NCI-H524 (cell line): ENCODE measurements at regions not wholly inside any gene's neighbourhood (a gene's known extent, or its start where the extent isn't known, plus 50 kb on each side); places are given as distances from the start of the nearest gene placed in this dataset.

ENCODE experiments used
- DNase-seq, 2 experiments: peaks; one replicate each; lab custom pipeline; 2025; lab: John Stamatoyannopoulos, UW

DNA sequence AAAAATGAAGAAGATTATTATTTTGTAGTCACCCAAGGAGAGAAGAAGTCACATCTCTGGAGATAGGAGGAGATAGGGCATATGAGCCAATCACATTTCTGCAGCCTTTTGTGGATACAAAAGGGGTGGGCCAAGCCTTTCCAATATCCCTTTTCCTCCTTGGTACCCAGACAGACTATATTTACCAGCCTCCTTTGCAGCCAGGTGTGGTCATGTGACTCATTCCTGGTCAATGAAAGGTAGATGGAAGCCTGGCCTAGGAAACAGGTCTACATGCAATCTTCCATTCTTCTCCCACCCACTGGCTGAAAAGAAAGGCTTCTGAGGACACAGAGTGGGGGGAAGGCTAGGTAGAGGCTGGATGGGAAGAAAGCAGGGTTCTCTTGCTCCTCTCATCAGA is 58.1 kb upstream of the ERG start:
- DNase-seq: no peak

DNA sequence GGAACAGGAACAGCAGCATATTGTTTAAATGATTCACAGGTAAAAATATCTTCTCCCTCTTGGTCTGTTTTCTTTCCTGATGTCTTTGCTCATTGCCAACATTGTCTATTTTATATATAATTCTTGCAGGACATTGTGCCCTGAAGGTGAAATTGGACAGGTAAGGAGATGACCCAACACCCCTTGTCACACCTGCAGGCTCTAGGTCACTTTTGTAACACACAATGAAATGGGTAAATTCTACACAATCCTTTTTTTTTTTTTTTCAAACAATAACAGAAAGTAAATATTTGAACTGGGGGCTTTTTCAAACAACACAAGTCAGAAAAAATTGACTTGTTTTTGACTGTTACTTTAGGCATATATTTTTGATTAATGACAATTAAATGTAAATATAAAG is 62.9 kb upstream of the ERG start:
- no peak for DNase-seq

DNA sequence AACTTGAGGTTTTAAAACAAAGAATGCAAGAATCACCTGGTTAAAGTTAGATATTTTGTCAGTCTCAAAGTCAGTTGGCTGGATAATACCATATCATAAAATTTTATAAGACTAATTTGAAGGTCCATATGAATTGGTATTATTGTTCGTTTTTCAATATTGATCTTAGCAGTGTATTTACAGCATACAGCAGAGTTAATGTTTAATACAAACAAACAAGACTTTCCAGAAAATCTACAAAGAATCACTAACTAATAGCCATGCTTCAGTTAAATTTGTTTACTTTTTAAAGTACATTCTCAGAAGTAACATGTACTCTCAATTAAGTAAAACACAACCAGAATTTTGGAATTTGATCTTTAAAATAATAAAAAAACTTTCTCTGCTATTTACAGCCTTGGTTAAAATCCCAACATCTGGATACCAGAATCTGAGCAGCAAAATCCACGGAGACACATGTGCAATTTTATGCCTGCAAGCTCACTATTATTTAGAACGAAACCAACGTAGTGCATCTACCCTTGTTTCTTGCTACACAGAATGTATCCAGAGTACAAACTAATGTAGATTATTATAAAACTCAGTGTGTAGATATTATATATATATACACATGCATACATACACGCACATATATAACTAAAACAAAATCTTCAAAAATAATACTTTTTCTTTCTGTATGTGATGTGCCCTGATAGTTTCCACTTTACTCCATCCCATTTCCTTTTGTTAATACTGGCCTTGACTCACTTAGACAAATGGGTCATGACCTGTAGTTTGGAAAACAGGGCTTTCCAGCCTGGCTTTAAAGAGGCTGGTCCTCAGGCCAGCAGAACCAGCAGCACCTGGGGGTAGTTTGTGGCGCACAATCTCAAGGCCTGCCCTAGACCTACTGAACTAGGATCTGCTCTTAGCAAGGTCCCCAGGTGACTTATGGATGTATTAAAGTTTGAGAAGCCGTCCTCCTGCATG is 63.6 kb upstream of the ERG start:
- no peak for DNase-seq

DNA sequence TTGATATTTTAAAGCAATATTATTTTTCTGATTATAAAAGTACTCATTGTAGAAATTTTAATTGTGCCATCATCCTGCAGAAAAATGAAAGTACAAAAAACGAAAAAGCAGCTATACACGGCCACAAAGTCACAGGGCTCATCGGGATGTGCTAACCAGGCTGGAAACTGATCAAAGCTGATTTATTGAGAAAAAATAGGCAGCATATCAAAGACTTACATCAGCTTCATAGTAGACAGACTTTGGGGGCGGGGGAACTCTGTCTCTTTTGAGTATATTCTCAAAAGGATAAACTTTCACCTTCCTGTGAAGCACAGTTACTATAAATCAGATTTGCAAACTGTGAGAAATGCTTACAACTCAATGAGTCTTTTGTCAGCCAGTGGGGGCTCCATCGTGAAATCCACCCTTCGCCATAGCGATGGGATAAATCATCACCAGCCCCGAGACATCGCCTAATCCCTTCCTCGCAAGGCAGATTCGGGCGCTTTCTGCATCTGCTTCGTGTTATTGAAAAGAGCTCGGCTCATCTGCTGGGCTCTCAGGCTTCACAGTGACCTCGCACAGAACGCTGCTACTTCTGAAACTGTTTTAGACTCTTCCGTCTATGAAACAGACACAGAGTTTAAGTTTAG is 69.2 kb upstream of the ERG start:
- DNase-seq: peak; percentile 36 to 76

DNA sequence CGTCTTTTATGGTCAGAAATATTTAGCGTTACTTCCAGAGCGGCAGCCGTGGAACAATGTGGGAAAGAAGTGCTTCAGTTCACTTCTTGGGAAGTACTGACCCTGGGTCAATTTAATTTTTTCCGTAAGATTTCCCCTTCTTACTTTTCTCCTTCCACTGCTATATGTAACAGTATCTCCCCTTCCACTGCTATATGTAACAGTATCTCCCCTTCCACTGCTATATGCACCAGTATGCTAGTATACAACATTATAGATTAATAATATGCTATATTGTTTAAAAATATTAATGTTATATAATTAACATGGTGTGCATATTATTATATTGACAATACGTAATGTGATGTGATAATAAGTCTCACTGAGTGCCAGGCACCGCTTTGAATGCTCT is 69.7 kb upstream of the ERG start:
- DNase-seq: no peak

DNA sequence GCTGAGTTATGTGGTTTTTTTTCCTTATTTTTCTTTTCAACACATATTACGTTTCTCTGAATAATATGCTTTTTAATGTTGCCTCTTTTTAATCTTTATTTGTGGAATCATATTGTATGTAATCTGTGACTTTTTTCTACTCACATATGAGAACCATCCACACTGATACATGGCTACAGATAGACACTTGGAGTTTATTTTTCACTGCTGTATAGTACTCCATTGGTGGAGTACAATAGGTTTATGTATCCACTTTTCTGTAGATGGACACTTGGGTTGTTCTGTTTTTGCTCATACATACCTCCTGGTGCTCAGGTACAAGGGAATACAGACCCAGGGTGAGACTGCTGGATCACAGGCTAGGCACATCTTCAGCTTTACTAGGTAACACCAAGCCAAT is 71.5 kb upstream of the ERG start:
- no peak for DNase-seq

DNA sequence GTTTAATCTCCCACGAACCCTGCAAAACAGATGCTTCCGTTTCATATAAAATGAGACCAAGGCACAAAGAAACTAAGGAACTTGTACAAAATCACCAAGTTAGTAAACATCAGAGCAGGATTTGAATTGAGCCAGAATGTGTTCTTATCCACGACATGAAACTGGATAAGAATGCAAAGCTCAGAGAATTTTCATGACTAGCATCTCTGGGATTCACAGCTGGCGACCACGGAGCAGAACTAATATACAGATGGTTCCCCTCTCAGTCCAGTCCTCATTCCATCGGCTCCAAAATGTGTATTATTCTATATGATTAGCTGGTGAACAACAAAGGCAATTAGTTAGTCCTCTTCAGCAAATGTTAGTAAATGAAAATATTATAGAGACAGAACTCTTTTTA is 72.3 kb upstream of the ERG start:
- peak in 1 of 2 experiments; percentile 60 for DNase-seq

DNA sequence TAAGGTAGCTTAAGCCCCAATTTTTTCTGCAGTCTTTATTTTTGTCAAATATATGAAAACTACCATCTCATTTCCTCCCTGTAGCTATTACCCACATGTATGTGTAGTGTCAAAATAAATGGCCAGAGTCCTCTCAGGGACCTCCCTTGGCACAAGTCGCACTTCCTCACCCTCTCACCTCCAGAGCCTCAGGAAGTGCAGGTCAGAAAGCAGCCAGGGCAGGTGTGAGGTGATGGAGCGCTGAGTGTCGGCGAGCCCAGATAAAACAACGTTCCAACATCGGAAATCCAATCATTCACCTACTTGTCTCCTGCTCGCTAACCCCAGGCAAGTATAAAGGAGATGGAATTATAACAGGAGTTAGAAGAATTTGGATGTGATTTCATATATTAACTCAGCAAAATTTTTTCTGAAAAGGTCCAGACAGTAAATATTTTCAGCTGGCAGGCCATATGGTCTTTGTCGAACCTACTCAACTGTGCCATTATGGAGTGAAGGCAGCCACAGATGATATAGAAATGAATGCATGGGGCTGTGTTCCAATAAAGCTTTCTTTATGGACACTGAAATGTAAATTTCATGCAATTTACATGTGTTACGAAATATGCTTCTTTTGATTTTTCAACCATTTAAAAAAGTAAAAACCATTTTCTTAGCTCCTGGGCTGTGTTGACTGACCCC is 76.8 kb upstream of the ERG start:
- DNase-seq: no peak

DNA sequence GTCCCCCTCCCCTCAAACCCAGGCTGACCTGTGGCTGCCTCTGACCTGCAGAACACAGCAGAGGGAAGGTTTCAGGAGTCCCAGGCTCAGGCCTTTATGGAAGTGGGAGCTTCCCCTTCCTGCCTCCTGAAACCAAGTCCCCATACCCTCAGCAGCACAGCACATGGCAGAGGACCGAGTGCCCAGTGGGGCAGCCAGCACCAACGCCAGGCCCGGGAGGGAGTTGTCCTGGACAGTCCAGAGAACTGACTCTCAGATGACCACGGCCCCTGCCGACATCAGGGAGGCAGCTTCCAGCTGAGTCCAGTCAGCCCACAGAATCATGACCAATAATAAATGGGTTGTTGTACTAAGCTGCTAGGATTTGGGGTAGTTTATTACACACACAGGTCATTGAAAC is 79.6 kb upstream of the ERG start:
- no peak for DNase-seq

DNA sequence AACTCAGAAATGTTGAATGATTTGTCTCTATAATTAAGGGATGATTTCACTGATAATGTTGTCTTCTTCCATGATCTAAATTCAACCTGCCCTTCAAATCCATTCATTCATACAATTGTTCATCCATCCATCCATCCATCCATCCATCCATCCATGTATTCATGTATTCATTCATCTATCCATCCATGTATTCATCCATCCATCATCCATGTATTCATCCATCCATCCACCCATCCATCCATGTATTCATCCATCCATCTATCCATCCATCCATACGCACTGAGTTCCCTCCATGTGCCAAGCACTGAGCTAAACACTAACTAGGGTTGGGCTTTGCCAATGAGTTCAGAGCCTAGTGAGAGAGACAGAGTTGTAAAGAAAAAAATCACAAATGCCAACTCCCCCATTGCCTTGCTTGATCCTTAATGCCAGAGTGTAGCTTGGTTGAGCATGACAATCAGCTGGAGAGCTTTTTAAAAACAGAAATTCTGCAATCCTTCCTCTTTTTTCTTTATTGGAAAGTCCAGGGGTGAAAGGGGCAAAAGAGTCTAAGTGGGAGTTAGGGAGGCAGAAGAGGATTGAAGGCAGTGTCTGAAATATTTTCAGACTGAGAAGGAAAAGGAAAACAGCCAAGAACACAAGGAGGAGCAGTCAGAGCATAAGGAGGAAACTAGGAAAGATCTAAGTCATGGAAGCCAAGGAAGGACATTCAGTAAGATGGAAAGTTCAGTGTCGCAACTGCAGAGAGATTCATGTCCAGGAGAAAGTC is 92.4 kb upstream of the ERG start:
- no peak for DNase-seq

DNA sequence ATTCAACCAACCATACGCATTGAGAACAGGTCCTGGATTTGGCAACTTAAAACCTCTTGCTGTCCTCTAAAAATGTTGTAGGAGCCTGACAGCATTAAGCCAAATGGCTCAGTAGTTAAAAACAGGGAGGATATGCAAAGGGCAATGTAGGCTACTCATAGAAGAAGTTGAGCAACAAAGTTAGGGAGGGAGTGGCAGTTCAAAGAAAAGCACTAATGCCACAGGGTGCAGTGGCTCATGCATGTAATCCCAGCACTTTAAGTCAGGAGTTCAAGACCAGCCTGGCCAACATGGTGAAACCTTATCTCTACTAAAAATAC is 92.9 kb upstream of the ERG start:
- DNase-seq: no peak

DNA sequence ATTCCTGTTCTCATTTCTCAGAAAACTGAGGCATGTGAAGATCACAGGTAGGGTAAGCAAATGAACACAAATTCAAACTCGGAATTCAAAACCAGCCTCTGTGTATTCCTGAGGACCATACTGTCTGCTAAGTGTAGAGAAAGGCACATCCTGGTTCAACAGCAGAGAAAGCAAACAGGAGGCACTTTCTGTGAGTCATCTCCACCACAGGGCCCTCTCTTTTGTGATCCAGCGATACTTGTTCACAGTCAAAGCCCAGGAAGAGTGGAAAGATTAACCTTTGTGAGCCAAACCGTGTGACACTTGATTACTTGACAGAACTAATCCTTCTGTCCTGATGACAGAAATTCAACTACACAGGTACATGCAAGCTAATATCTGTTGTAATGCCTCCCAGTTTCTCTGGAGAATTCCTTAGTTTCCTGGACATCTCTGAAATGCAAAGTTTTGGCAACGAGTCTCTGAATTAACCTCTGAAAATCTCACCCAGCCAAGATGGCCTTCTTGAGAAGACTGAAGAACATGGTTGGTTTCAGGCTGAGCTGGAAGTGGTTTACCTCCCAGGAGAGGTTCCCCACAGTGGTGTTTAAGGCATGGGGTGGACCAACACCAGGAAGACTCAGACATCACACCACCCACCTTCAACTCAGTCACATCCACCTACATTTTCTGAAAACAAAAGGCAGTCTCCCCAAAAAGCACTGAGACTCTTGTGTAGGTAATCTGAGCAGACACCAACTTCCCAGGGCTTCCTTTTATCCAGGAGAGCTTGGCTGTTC is 98.2 kb upstream of the ERG start:
- DNase-seq: no peak

DNA sequence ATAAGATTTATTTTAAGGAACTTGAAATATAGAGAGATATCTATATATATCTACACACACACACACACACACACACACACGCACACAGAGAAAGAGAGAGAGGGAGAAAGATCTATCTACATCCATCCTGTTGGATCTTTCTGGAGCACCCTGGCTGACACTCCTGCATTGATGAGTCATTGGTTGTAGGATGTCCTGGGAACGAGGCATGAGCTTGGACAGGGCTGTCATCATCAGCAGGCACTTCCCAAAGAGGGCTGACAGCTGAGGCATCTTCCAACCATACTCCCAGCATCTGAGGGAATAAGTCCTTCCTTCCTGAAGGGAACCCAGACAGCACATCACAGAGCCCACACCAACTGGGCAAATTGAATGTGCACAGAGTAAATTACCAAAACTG is 99.1 kb upstream of the ERG start:
- DNase-seq: no peak

DNA sequence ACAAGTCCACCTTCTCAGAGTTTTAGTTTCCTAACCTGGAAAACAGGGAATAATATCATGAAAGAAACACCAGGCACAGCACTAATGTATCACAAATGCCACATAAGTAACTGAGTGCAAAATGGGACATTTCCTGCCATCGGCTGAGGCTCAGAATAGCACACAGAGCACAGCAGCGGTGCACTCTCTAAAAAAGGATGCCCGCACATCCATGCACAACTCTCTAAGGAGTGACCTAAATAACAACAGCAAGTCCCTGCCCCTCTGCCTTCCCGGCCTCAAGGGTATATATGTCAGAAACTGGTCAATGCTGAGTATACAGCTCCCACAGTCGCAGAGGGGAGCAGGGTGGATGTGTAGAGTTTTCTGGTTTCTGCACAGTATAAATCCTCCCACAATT is 100.1 kb upstream of the ERG start:
- no peak for DNase-seq

DNA sequence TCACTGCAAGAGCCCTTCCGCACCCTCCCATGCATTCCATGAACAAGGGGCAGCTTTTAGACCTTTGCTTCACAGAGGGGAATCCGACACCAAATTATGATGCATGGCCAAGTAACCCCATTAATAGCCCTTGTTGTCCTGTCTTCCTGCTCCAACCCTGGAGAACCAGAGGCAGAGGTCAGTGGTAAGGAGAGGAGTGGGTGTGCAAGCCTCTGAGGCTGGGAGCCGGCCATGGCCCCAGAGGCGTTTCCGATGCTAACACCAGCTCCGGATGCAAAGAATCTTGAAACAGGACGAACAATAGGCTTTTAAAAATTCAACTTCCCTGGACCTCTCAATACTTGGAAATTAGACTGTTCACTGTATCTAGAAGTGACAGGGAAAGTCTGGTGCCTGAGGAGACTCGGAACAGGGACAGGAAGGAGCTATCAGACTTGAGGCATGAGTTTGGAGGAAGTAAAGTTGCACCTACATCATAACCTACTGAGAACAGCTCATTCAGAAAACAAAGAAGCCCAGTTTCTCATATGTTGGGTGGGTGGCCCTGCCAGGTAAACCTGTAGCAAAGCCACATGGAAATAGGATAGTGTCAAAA is 101.2 kb upstream of the ERG start:
- no peak for DNase-seq

DNA sequence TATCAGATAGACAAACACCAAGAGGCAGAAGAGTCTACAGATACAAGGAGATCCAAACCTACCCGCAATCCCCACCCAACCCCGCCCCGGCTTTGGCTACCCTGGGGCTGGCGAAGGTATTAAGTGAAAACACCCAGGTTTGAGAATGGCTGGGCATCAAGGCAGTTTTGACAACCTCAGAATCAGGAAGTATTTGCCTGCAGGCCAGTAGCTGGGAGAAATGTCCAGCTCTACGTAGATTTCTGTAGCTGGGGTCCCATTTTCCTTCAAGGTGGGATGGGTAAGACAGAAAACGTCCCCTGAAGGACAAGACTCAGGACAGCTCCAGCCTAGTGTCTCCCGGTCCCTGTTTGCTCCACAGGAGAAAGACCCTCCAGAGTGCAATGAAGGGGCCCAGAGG is 101.8 kb upstream of the ERG start:
- no peak for DNase-seq

DNA sequence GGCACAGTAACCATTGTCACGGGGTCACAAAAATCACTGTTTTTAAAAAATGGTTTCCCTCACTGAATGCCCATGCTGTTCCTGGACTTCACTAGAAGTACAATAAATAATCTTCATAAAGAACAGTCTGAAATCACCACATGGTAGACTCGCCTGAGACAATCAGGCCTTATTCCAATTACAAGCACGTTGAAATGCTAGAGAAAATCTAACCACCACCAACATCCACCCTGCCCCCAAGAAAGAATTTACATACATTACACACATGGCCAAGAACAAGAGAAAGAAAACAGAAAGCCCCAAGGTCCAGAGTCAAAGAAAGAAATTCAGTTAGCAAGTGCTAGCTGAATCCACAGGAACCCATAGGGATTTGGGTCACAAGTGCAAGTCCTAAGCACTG is 107.0 kb upstream of the ERG start:
- no peak for DNase-seq

DNA sequence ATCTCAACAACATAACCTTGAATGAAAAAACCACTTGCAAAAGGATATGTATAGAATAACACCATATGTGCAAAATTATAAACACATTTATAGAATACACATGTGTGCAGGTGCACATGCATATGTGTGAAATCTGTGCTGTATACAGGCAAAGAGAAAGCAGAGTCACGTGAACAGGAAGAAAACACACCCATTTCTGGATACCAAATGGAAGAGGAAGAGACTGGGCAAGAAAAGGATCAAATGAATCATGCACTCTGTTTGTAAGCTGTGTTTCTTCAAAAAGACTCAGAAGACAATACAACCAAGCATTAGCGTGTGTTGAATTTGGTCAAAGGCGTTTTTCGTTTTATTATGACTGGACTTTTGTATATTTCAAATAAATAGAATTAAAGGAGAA is 111.3 kb upstream of the ERG start:
- no peak for DNase-seq

DNA sequence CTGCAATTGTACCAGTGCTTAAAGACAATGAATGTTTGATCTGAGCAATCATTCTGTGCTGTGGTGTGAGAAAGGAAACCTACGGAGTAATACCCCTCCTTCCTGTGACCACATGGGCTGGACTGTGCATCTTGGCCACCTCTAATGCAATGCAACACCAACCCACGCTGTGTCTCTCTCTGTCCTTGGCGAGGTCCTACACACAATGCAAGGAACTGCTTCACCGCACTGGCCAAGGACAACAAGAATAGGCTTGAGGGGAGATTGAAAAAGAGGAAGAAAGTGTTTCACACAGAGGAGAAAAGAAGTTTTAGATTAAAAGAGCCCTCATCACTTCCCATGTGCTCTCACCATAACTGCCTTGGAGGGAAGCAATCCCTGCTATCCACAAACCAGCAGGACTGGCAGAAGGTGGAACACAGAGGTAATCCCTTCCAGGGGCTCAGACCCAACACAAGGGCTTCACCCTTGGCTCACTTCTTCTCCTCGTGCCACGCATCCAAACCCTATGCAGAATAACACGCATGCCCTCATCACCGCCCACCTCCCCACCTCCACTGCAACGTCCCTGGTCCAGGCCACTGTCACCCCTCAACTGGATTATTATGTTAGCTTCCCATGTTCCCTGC is 112.5 kb upstream of the ERG start:
- DNase-seq: no peak

DNA sequence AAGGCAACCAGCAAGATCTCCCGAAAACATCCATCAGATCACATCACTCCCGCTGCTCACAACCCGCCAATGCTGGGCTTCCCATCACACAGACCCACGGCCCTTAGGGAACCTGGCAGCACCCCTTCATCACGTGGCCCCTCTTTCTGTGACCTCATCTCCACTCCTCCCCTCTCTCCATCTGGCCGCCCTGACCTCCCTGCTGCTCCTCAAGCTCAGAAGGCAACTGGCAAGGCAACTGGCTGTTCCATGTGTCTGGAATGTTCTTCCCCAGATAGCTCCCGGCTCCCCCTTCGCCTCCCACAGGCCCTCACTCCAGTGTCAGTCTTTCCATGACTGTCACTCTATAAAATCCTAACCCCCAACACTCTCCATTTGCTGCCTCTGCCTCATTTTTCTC is 113.0 kb upstream of the ERG start:
- DNase-seq: no peak

DNA sequence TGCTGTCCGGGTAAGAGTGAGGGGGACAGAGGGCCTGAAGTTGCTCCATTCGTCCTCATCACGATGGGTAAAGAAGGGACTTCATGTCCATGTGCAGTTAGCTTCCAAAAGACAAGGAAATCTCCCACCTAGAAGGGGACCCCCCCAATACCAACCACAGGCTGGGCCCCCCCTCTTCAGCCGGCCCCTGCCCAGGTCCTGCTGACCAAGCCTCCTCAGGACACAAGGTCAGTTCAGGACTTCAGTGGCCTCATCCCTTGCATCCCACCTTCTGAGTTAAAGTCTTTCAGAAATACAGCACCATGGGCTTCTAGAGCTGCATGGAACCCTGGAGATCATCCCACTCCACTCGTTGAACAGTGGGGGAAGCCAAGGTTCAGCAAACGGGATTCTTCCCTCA is 115.4 kb upstream of the ERG start:
- DNase-seq: no peak
